Activated T-helper 2 cell treated with anti-CD3 and anti-CD28 coated beads, Interferon-gamma antibody, Interleukin-2, Interleukin-4, amounts not matched to agents 10 μg/mL and 5 μg/mL and 100 μg/mL, durations not matched to agents 14 hours and 24 hours and 36 hours (primary cell): ENCODE measurements at regions not wholly inside any gene's neighbourhood (a gene's known extent, or its start where the extent isn't known, plus 50 kb on each side); places are given as distances from the start of the nearest gene placed in this dataset.

Experiments
- DNase-seq: peaks from one replicate; pipeline ENCODE4 v3.0.0; 2021; ENCODE audit warnings: low spot score
- H3K27ac Mint-ChIP-seq: one replicate; pipeline ENCODE4 v1.8.0; 2021; ENCODE audit warnings: mixed read lengths
- H3K27me3 Mint-ChIP-seq: one replicate; pipeline ENCODE4 v1.8.0; 2021; ENCODE audit warnings: low read depth, mixed read lengths
- H3K36me3 Mint-ChIP-seq: one replicate; pipeline ENCODE4 v1.8.0; 2021; ENCODE audit warnings: low read depth, mixed read lengths
- H3K4me1 Mint-ChIP-seq: one replicate; pipeline ENCODE4 v1.8.0; 2021; ENCODE audit warnings: low read depth, mixed read lengths
- H3K4me3 Mint-ChIP-seq: one replicate; pipeline ENCODE4 v1.8.0; 2021; ENCODE audit warnings: low read depth, mild to moderate bottlenecking, moderate library complexity, mixed read lengths
- H3K9me3 Mint-ChIP-seq: one replicate; pipeline ENCODE4 v1.8.0; 2021; ENCODE audit warnings: mixed read lengths
- intact Hi-C: fragments of 100-400 bp; cut with micrococcal nuclease; formaldehyde crosslinking; loops from one replicate; pipeline ENCODE4 v1.15.1; 2023

- no peak overlapping the region for H3K27ac Mint-ChIP-seq
- H3K36me3 Mint-ChIP-seq = no peaks in the 10 kb centered on the region
- peaks cover 41% of the 10 kb centered on the region for H3K9me3 Mint-ChIP-seq
- no peaks in the 10 kb centered on the region for H3K27me3 Mint-ChIP-seq
- no peaks in the 10 kb centered on the region for H3K4me1 Mint-ChIP-seq
- intact Hi-C loops = no loop called here
- DNase-seq = no peak
- no peak overlapping the region for H3K4me3 Mint-ChIP-seq
These were observed 309.0 kb upstream of the FBXL7 start for GRCh38 chr5:15191012-15191411.

GRCh38 chr5:15183520-15183919 lies 311.9 kb upstream of the ANKH start:
- Mint-ChIP-seq H3K4me1 (no peaks in the 10 kb centered on the region), H3K9me3 (peaks cover 14% of the 10 kb centered on the region), H3K27me3 (no peaks in the 10 kb centered on the region), H3K27ac (no peak overlapping the region), H3K4me3 (no peak overlapping the region), H3K36me3 (no peaks in the 10 kb centered on the region)
- intact Hi-C loops = no loop called here
- DNase-seq = no peak

DNA sequence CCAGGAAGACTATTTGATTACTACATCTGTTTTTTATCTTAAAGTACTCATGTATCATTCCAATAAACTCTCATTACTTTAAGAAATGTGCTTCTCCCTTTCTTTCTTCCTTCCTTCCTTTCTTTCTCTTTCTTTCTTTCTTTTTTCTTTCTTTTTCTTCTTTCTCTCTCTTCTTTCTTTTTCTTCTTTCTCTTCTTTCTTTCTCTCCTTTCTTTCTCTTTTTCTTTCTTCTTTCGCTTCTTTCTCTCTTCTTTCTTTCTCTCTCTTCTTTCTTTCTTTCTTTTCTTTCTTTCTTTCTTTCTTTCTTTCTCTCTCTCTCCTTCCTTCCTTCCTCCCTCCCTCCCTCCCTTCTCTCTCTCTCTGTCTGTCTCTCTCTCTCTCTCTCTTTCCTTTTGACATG lies 298.6 kb upstream of the ANKH start:
- Mint-ChIP-seq H3K4me1 (no peaks in the 10 kb centered on the region), H3K9me3 (peaks cover 42% of the 10 kb centered on the region), H3K4me3 (no peak overlapping the region), H3K27me3 (no peaks in the 10 kb centered on the region), H3K27ac (no peak overlapping the region), H3K36me3 (no peaks in the 10 kb centered on the region)
- intact Hi-C loops = no loop called here
- no peak for DNase-seq

DNA sequence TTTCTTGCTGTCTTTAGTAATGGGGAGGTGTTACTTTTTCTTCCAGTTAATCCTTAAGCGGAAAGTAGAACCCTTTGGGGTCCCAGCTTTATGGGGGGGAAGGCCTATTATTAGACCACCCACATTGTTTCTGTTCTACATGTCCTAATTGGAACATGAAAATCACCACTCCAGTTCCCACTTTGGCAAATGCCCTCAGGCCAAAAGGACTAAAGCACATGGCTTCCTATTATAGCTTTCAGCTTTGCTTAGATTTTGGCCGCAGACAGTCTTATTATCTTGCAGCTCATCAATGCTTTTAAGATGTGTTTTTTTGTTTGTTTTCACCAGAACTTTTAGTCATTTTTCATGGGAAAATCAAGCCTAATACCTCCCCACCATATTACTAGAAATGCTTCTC lies 296.8 kb upstream of the ANKH start:
- intact Hi-C loops = no loop called here
- Mint-ChIP-seq H3K36me3 (no peaks in the 10 kb centered on the region), H3K4me3 (no peak overlapping the region), H3K27ac (no peak overlapping the region), H3K9me3 (peaks cover 44% of the 10 kb centered on the region), H3K27me3 (no peaks in the 10 kb centered on the region), H3K4me1 (no peaks in the 10 kb centered on the region)
- no peak for DNase-seq

- no peaks in the 10 kb centered on the region for H3K36me3 Mint-ChIP-seq
- no peak for DNase-seq
- no peaks in the 10 kb centered on the region for H3K27me3 Mint-ChIP-seq
- no peak overlapping the region for H3K4me3 Mint-ChIP-seq
- intact Hi-C loops = no loop called here
- no peaks in the 10 kb centered on the region for H3K4me1 Mint-ChIP-seq
- H3K9me3 Mint-ChIP-seq = peaks cover 31% of the 10 kb centered on the region
- no peak overlapping the region for H3K27ac Mint-ChIP-seq
These were observed 288.5 kb upstream of the ANKH start for GRCh38 chr5:15160091-15160490.

DNA sequence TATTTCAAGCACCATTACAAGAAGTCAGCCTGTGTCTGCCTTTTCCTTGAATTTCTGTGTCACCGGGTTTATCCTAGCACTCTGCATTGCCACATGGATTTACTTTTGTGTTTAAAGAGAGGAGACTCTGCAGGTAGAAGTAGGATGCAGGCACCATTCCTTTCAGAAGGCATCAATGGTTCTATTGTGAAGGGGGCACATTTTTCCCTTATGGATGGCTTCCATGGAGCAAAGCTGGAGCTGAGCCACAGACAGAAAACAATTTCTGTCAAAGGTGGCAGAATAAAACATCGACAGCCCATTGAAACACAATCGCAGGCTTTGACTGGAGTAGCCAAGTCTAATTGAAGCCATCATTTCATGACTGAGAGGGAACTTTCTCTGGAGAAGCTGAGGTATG lies 288.0 kb upstream of the ANKH start:
- Mint-ChIP-seq H3K4me1 (no peaks in the 10 kb centered on the region), H3K27ac (no peak overlapping the region), H3K36me3 (no peaks in the 10 kb centered on the region), H3K27me3 (no peaks in the 10 kb centered on the region), H3K9me3 (peaks cover 36% of the 10 kb centered on the region), H3K4me3 (no peak overlapping the region)
- intact Hi-C loops = no loop called here
- no peak for DNase-seq

DNA sequence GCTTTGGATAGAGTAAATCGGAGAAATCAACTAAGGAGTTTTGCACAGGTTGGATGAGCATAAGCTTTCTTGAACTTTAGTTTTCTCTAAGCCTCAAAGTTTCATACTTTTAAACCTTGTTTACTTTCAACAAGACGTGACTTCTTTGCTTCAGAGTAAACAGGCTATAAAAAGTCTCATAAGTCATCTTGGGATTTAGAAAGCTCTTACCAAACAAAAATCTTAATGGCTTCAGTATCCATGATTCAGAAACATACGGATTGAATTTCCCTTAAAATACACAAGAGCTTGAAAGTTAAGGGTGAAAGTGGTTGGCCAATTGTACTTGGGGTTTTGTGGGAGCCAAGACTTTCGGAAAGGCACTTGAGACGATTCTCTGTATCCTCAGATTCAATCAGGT lies 270.9 kb upstream of the ANKH start:
- intact Hi-C loops = no loop called here
- no peaks in the 10 kb centered on the region for H3K36me3 Mint-ChIP-seq
- H3K9me3 Mint-ChIP-seq = peaks cover 6% of the 10 kb centered on the region
- H3K4me3 Mint-ChIP-seq = no peak overlapping the region
- no peaks in the 10 kb centered on the region for H3K27me3 Mint-ChIP-seq
- H3K27ac Mint-ChIP-seq = no peak overlapping the region
- H3K4me1 Mint-ChIP-seq = no peaks in the 10 kb centered on the region
- DNase-seq = no peak

- DNase-seq = no peak
These were observed 265.8 kb upstream of the ANKH start for GRCh38 chr5:15137414-15137813.

DNA sequence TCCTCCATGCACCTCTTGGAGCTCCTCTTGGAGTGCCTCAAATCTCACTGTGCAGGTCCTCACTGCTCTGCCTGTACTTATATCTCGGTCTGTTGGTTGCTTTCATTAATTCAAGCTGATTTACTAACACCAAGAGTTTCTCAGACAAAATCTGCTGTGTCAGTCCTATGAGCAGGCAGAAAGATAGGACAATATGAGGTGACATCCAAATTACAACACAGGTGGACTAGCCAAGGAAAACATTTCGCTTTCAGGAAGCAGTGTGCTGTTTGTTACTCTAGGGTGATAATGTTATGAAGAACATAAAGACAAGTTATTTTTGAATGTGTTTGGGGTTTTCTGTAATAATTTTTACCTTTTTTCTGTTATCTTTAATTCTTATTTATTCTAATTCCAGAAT lies 264.1 kb upstream of the ANKH start:
- intact Hi-C loops = no loop called here
- Mint-ChIP-seq H3K9me3 (peaks cover 4% of the 10 kb centered on the region), H3K4me1 (no peaks in the 10 kb centered on the region), H3K36me3 (no peaks in the 10 kb centered on the region), H3K27me3 (no peaks in the 10 kb centered on the region), H3K4me3 (no peak overlapping the region), H3K27ac (no peak overlapping the region)
- no peak for DNase-seq

More at GRCh38 chr5:15137414-15137813, 265.8 kb upstream of the ANKH start:
- intact Hi-C loops = no loop called here
- Mint-ChIP-seq H3K27ac (no peak overlapping the region), H3K4me1 (no peaks in the 10 kb centered on the region), H3K36me3 (no peaks in the 10 kb centered on the region), H3K9me3 (peaks cover 4% of the 10 kb centered on the region), H3K4me3 (no peak overlapping the region), H3K27me3 (no peaks in the 10 kb centered on the region)

GRCh38 chr5:15133456-15133965 lies 261.9 kb upstream of the ANKH start:
- Mint-ChIP-seq H3K27ac (no peak overlapping the region), H3K4me3 (no peak overlapping the region), H3K9me3 (peaks cover 4% of the 10 kb centered on the region), H3K36me3 (no peaks in the 10 kb centered on the region), H3K27me3 (no peaks in the 10 kb centered on the region), H3K4me1 (no peaks in the 10 kb centered on the region)
- intact Hi-C loops = no loop called here
- no peak for DNase-seq

- Mint-ChIP-seq H3K4me3 (no peak overlapping the region), H3K9me3 (peaks cover 4% of the 10 kb centered on the region), H3K36me3 (no peaks in the 10 kb centered on the region), H3K27me3 (no peaks in the 10 kb centered on the region), H3K27ac (no peak overlapping the region), H3K4me1 (no peaks in the 10 kb centered on the region)
- DNase-seq = no peak
- intact Hi-C loops = no loop called here
These were observed 261.3 kb upstream of the ANKH start for GRCh38 chr5:15132816-15133405.

- DNase-seq = no peak
- H3K4me3 Mint-ChIP-seq = no peak overlapping the region
These were observed 260.3 kb upstream of the ANKH start for GRCh38 chr5:15131909-15132308.

GRCh38 chr5:15124871-15125568 lies 253.4 kb upstream of the ANKH start:
- Mint-ChIP-seq H3K36me3 (no peaks in the 10 kb centered on the region), H3K4me1 (no peaks in the 10 kb centered on the region), H3K9me3 (peaks cover 10% of the 10 kb centered on the region), H3K27me3 (no peaks in the 10 kb centered on the region), H3K4me3 (no peak overlapping the region), H3K27ac (no peak overlapping the region)
- intact Hi-C loops = no loop called here
- no peak for DNase-seq

More at GRCh38 chr5:15131909-15132308, 260.3 kb upstream of the ANKH start:
- H3K36me3 Mint-ChIP-seq = no peaks in the 10 kb centered on the region
- H3K27ac Mint-ChIP-seq = no peak overlapping the region
- intact Hi-C loops = no loop called here
- H3K9me3 Mint-ChIP-seq = peaks cover 4% of the 10 kb centered on the region
- H3K4me1 Mint-ChIP-seq = no peaks in the 10 kb centered on the region
- H3K27me3 Mint-ChIP-seq = no peaks in the 10 kb centered on the region
